B cell (primary cell): ENCODE measurements at regions not wholly inside any gene's neighbourhood (a gene's known extent, or its start where the extent isn't known, plus 50 kb on each side); places are given as distances from the start of the nearest gene placed in this dataset.

Experiments
- ATAC-seq: fragments of 200-7000 bp; cut with Tn5 transposase; one replicate; pipeline ENCODE4 v1.10.0; 2021; ENCODE audit warnings: low read depth, mild to moderate bottlenecking, moderate number of reproducible peaks, moderate library complexity
- CTCF ChIA-PET: fragments of 350-600 bp; sonication (Branson Sonifier 250); formaldehyde crosslinking; loops from one replicate; lab custom pipeline; 2021; ENCODE audit warnings: antibody characterized with exemption, inconsistent platforms; lab: Charles Lee
- POLR2A ChIA-PET: fragments of 350-600 bp; sonication (Branson Sonifier 250); formaldehyde crosslinking; loops from one replicate; lab custom pipeline; 2021; ENCODE audit warnings: antibody characterized with exemption; lab: Charles Lee
- DNase-seq: peaks from one replicate; pipeline ENCODE4 v3.0.0; 2013
- H2AFZ ChIP-seq: 2 replicates; pipeline ENCODE4 v1.6.1; 2012; ENCODE audit warnings: mild to moderate bottlenecking, low read depth, low read length; ENCODE audit not compliant: insufficient read depth, poor library complexity, severe bottlenecking
- H3K27ac ChIP-seq, 2 donors: 1 replicate in 1 of 2; 2 replicates in 1 of 2; pipeline ENCODE4 v1.5.1; 2012 to 2013; ENCODE audit warnings: low read length in 2 of 2, mild to moderate bottlenecking in 2 of 2, moderate library complexity in 1 of 2
- H3K27me3 ChIP-seq, 4 experiments: fragments of 200-600 bp in 1 of 4; sonication (generic) in 1 of 4; replicated peaks in 1 of 4; 1 replicate in 2 of 4; 2 replicates in 2 of 4; pipeline versions ENCODE4 v1.6.1 to v1.7.0; 2013 to 2016; ENCODE audit warnings: low read length in 3 of 4, mild to moderate bottlenecking in 2 of 4, mixed read lengths in 1 of 4, moderate library complexity in 1 of 4; ENCODE audit not compliant: insufficient read depth in 4 of 4, control insufficient read depth in 3 of 4; ENCODE audit errors: control extremely low read depth in 1 of 4
- H3K36me3 ChIP-seq, 2 experiments: replicated peaks in 1 of 2; 1 replicate in 1 of 2; 2 replicates in 1 of 2; pipeline versions ENCODE4 v1.6.1 to v1.7.1; 2013; ENCODE audit warnings: low read length in 1 of 2; ENCODE audit not compliant: insufficient read depth in 2 of 2, control insufficient read depth in 1 of 2; ENCODE audit errors: control extremely low read depth in 1 of 2, extremely low read depth in 1 of 2
- H3K4me1 ChIP-seq, 2 donors: fragments of 200-600 bp in 1 of 2; sonication (generic) in 1 of 2; 1 replicate in 1 of 2; 2 replicates in 1 of 2; pipeline versions ENCODE4 v1.5.1 to v1.6.1; 2013 to 2017; ENCODE audit warnings: low read length in 2 of 2; ENCODE audit not compliant: control insufficient read depth in 2 of 2, insufficient read depth in 2 of 2
- H3K4me2 ChIP-seq: replicated peaks from 2 replicates; pipeline ENCODE3; 2012; ENCODE audit warnings: mild to moderate bottlenecking, low read depth, low read length; ENCODE audit not compliant: poor library complexity, severe bottlenecking
- H3K4me3 ChIP-seq, 5 experiments: fragments of 200-600 bp in 1 of 5; sonication (generic) in 1 of 5; 1 replicate in 3 of 5; 2 replicates in 2 of 5; pipeline versions ENCODE4 v1.5.1 to v1.7.0; 2011 to 2016; ENCODE audit warnings: low read length in 4 of 5, mild to moderate bottlenecking in 4 of 5, low read depth in 2 of 5, control low read depth in 1 of 5, moderate library complexity in 1 of 5; ENCODE audit not compliant: insufficient read depth in 1 of 5; ENCODE audit errors: control extremely low read depth in 1 of 5, extremely low read depth in 1 of 5
- H3K79me2 ChIP-seq: fragments of 200-600 bp; sonication (generic); one replicate; pipeline ENCODE4 v1.6.0; 2016; ENCODE audit warnings: low read length; ENCODE audit not compliant: control insufficient read depth, insufficient read depth
- H3K9ac ChIP-seq: fragments of 200-600 bp; sonication (generic); 2 replicates; pipeline ENCODE4 v1.6.1; 2017; ENCODE audit warnings: mild to moderate bottlenecking, low read length, moderate library complexity
- H3K9me3 ChIP-seq, 3 donors: one replicate each; pipeline versions ENCODE4 v1.6.1 to v1.7.1; 2013; ENCODE audit warnings: low read length in 2 of 3; ENCODE audit not compliant: control insufficient read depth in 2 of 3, insufficient read depth in 1 of 3; ENCODE audit errors: control extremely low read depth in 1 of 3
- H4K20me1 ChIP-seq: 2 replicates; pipeline ENCODE4 v1.6.0; 2012; ENCODE audit warnings: mild to moderate bottlenecking, low read length; ENCODE audit not compliant: insufficient read depth, control insufficient read depth, poor library complexity, severe bottlenecking
- H3K27ac Mint-ChIP-seq: one replicate; pipeline ENCODE4 v1.8.0; 2021; ENCODE audit warnings: mixed read lengths
- H3K27me3 Mint-ChIP-seq: one replicate; pipeline ENCODE4 v1.8.0; 2021; ENCODE audit warnings: mixed read lengths
- H3K4me1 Mint-ChIP-seq: one replicate; pipeline ENCODE4 v1.8.0; 2021; ENCODE audit warnings: mixed read lengths
- H3K4me3 Mint-ChIP-seq: one replicate; pipeline ENCODE4 v1.8.0; 2021; ENCODE audit warnings: mixed read lengths
- H3K9me3 Mint-ChIP-seq: one replicate; pipeline ENCODE4 v1.8.0; 2022; ENCODE audit warnings: mixed read lengths; ENCODE audit not compliant: insufficient read depth
- EZH2 ChIP-seq: IDR thresholded peaks from 2 replicates; pipeline ENCODE4 v1.6.1; 2012; ENCODE audit warnings: borderline replicate concordance, low read depth, mild to moderate bottlenecking, moderate library complexity, low read length; ENCODE audit not compliant: insufficient read depth, poor library complexity, severe bottlenecking
- WGBS: methylation state at CpG from one replicate; pipeline ENCODE4 v1.1.5; 2013; ENCODE audit warnings: missing lambda C conversion rate; ENCODE audit not compliant: insufficient coverage; 5-methylcytosine and 5-hydroxymethylcytosine counted together
- intact Hi-C: fragments of 100-400 bp; cut with micrococcal nuclease; formaldehyde crosslinking; loops from one replicate; pipeline ENCODE4 v1.10.0; 2022
- TF ChIP-seq, protein P1 (sequence below): fragments of 200-600 bp; IDR thresholded peaks from one replicate; pipeline ENCODE4 v1.8.0; 2022; ENCODE audit warnings: antibody characterized with exemption, mild to moderate bottlenecking

- TF ChIP-seq, protein P1, sequence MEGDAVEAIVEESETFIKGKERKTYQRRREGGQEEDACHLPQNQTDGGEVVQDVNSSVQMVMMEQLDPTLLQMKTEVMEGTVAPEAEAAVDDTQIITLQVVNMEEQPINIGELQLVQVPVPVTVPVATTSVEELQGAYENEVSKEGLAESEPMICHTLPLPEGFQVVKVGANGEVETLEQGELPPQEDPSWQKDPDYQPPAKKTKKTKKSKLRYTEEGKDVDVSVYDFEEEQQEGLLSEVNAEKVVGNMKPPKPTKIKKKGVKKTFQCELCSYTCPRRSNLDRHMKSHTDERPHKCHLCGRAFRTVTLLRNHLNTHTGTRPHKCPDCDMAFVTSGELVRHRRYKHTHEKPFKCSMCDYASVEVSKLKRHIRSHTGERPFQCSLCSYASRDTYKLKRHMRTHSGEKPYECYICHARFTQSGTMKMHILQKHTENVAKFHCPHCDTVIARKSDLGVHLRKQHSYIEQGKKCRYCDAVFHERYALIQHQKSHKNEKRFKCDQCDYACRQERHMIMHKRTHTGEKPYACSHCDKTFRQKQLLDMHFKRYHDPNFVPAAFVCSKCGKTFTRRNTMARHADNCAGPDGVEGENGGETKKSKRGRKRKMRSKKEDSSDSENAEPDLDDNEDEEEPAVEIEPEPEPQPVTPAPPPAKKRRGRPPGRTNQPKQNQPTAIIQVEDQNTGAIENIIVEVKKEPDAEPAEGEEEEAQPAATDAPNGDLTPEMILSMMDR, result no peak
- no peak for TF ChIP-seq EZH2
- no peaks in the 10 kb centered on the region for H3K27me3 ChIP-seq
- intact Hi-C loops, result no loop called here
- DNase-seq (no peak), ATAC-seq (no peak)
- no peaks in the 10 kb centered on the region for H3K79me2 ChIP-seq
- H3K4me2 ChIP-seq, result no peak overlapping the region
- no peaks in the 10 kb centered on the region for H3K36me3 ChIP-seq
- no peak overlapping the region for H3K4me3 Mint-ChIP-seq
- no peak overlapping the region for H3K27ac ChIP-seq
- H3K27ac Mint-ChIP-seq, result no peak overlapping the region
- no peaks in the 10 kb centered on the region for H4K20me1 ChIP-seq
- CTCF ChIA-PET, result no interaction called here
- H3K9me3 Mint-ChIP-seq, result no peaks in the 10 kb centered on the region
- no peaks in the 10 kb centered on the region for H3K27me3 Mint-ChIP-seq
- no peak overlapping the region for H3K9ac ChIP-seq
- H3K4me1 ChIP-seq, result no peaks in the 10 kb centered on the region
- POLR2A ChIA-PET, result no interaction called here
- H2AFZ ChIP-seq, result no peak overlapping the region
- H3K4me1 Mint-ChIP-seq, result no peaks in the 10 kb centered on the region
- H3K4me3 ChIP-seq, result no peak overlapping the region
- WGBS, result no CpG with 5 or more reads among the region's 1 CpG
- H3K9me3 ChIP-seq, result no peaks in the 10 kb centered on the region
Observed at GRCh38 chr5:29061381-29061780, 2023.0 kb upstream of the CDH9 start.

DNA sequence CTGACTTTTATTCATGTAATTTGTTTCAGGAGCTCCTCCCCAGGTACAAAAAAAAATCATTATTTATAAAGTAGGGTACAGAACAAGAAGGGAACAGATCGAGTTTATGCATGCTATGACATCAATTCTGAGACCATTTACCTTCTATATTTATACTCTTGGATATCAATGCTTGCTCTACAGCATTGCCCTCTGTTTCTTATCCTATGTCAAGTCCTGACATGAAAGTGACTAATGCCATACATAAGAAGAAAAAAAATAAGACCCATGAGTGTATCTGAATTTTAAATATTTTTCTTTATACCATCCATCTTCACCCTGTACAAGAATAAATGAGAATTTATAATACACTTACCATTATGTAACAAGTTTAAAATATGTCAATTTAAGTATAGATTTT, 2016.3 kb upstream of the CDH9 start:
- TF ChIP-seq EZH2, result no peak
- TF ChIP-seq, protein P1, result no peak
- no peak for ATAC-seq
- Histone ChIP-seq H4K20me1 (no peaks in the 10 kb centered on the region), H3K27ac (no peak overlapping the region), H3K4me1 (no peaks in the 10 kb centered on the region), H3K36me3 (no peaks in the 10 kb centered on the region), H3K4me3 (no peak overlapping the region), H3K9me3 (no peaks in the 10 kb centered on the region), H3K27me3 (no peaks in the 10 kb centered on the region), H2AFZ (no peak overlapping the region), H3K4me2 (no peak overlapping the region), H3K9ac (no peak overlapping the region), H3K79me2 (no peaks in the 10 kb centered on the region)
- ChIA-PET POLR2A (no interaction called here), CTCF (no interaction called here)
- no CpG with 5 or more reads among the region's 1 CpG for WGBS
- no peak overlapping the region for H3K27ac Mint-ChIP-seq
- intact Hi-C loops, result no loop called here
- no peak overlapping the region for H3K4me3 Mint-ChIP-seq
- H3K4me1 Mint-ChIP-seq, result no peaks in the 10 kb centered on the region
- no peaks in the 10 kb centered on the region for H3K27me3 Mint-ChIP-seq
- H3K9me3 Mint-ChIP-seq, result peaks cover 2% of the 10 kb centered on the region
- no peak for DNase-seq
